SJCRH30 (cell line): ENCODE measurements at regions not wholly inside any gene's neighbourhood (a gene's known extent, or its start where the extent isn't known, plus 50 kb on each side); places are given as distances from the start of the nearest gene placed in this dataset.
A peak's percentile ranks its signal among the peaks of the same experiment; 100 is the strongest.
"Not testable (repeated sequence)": the region's sequence is repeated elsewhere in the genome, so short reads cannot be mapped to it uniquely, and the experiment has no call there.

Source experiments
- DNase-seq, 2 experiments: peaks; one replicate each; pipeline ENCODE4 v3.0.0-alpha.2; 2015 to 2020
- H3K27ac ChIP-seq: fragments of 250-450 bp; sonication (Bioruptor Pico); 2 replicates; pipeline ENCODE4 v1.5.1; 2020; ENCODE audit warnings: mild to moderate bottlenecking, moderate library complexity
- H3K27me3 ChIP-seq: fragments of 250-450 bp; sonication (Bioruptor Pico); 2 replicates; pipeline ENCODE4 v1.5.1; 2020; ENCODE audit warnings: mild to moderate bottlenecking, moderate library complexity
- H3K36me3 ChIP-seq: fragments of 250-450 bp; sonication (Bioruptor Pico); 2 replicates; pipeline ENCODE4 v1.5.1; 2020; ENCODE audit warnings: mild to moderate bottlenecking, moderate library complexity
- H3K4me1 ChIP-seq: fragments of 250-450 bp; sonication (Bioruptor Pico); 2 replicates; pipeline ENCODE4 v1.5.1; 2020; ENCODE audit warnings: mild to moderate bottlenecking, moderate library complexity
- H3K4me3 ChIP-seq: fragments of 250-450 bp; sonication (Bioruptor Pico); 2 replicates; pipeline ENCODE4 v1.5.1; 2020; ENCODE audit warnings: mild to moderate bottlenecking, moderate library complexity
- H3K9me3 ChIP-seq: fragments of 250-450 bp; sonication (Bioruptor Pico); replicated peaks from 2 replicates; pipeline ENCODE4 v1.5.1; 2020; ENCODE audit warnings: mild to moderate bottlenecking, moderate library complexity

DNA sequence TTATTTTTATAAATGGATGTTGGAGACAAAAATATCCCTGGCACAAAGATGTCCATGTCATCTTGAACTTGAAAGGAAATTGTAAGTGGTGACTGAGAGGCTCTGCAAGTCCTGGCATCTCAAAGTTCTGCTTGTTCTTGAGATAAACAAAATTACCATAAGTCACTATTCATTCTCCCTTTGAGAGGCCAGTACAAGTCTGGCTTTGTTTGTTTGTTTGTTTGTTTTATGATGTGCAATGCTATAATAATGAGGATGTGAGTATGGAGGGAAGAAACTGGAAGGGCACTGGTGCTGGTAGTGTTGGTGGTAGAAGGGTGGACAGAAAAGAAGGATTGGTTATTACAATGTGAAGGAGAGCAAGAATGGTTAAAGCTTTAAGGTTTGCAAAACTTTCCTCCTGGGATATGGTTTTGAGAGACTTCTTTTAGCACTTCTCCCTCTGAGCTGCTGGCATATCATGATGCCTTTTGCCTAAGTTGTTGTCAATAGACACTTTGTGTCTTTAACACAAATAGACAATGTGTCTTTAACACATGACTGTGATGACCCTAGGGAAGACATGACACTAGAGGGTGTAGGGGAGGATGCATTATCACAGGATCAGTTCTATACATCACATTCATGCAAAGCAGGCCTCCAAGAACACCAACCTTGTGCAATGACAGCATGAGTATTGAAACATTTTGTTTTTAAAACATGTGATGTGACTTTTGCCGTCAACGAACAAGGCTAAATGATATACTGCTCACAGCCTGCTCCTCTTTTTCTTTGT, 880.5 kb upstream of the GOT2 start:
- Histone ChIP-seq H3K27ac (no peak overlapping the region), H3K4me3 (no peak overlapping the region), H3K4me1 (no peaks in the 10 kb centered on the region), H3K9me3 (no peaks in the 10 kb centered on the region), H3K27me3 (no peaks in the 10 kb centered on the region), H3K36me3 (no peaks in the 10 kb centered on the region)
- DNase-seq: no peak

DNA sequence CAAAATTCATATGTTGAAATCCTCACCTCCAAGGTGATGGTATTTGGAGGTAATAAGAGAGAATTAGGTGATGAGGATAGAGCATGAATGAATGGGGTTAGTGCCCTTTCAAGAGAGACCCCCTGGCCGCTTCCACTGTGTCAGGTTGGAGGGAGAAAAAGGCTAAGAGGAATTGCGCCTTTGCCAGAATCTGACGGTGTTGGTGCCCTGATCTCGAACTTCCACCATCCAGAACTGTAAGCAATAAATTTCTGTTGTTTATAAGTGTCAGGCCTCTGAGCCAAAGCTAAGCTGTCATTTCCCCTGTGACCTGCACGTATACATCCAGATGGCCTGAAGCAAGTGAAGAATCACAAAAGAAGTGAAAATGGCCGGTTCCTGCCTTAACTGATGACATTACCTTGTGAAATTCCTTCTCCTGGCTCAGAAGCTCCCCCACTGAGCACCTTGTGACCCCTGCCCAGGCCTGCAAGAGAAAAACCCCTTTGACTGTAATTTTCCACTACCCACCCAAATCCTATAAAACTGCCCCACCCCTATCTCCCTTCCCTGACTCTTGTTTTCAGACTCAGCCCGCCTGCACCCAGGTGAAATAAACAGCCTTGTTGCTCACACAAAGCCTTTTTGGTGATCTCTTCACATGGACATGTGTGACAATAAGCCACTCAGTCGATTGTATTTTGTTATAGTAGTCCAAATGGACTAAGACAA, 878.9 kb upstream of the GOT2 start:
- not testable (repeated sequence) for H3K36me3 ChIP-seq, H3K27me3 ChIP-seq, H3K9me3 ChIP-seq, DNase-seq, H3K4me3 ChIP-seq, H3K4me1 ChIP-seq, H3K27ac ChIP-seq

DNA sequence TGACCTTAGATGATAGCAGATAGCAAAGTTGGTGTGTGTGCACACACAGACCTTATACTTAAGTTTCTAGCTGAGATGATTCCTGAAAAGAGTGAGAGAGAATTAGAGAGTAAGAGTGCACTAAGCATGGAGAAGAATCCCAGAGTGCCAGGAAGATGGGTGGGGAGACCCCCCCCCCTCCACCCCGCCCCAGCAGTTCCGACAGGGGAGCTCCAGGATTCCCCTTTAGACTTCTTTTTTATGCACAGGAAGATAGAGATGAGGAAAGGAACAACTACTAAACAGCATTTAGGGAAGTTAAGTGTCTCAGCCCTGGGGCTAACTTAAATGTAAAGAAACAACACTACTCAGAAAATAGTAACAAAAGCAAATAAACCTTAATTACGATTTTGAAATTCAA, 878.0 kb upstream of the GOT2 start:
- Histone ChIP-seq H3K4me3 (no peak overlapping the region), H3K9me3 (no peaks in the 10 kb centered on the region), H3K27me3 (no peaks in the 10 kb centered on the region), H3K27ac (no peak overlapping the region), H3K4me1 (no peaks in the 10 kb centered on the region), H3K36me3 (no peaks in the 10 kb centered on the region)
- no peak for DNase-seq

DNA sequence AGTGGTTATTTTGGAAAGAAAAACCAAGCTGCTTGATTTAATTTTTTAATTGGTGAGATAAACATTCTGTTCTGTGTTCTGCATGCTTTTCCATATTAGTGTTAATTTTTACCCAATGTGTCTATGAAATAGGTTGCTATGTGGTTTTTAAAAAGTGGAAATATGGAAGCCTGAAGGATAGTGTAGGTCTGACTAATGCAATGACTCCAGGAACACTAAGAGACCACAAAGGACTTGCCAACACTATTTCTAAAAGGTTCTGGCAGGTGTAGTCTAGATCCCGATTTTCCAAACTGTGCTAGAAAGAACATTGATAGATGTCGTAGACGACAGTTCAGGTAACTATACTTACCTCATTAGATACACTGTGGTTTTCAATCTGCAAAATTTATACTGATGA, 877.4 kb upstream of the GOT2 start:
- no peak overlapping the region for H3K27ac ChIP-seq
- no peaks in the 10 kb centered on the region for H3K9me3 ChIP-seq
- DNase-seq: no peak
- H3K4me3 ChIP-seq: no peak overlapping the region
- H3K4me1 ChIP-seq: no peaks in the 10 kb centered on the region
- H3K36me3 ChIP-seq: no peaks in the 10 kb centered on the region
- no peaks in the 10 kb centered on the region for H3K27me3 ChIP-seq

DNA sequence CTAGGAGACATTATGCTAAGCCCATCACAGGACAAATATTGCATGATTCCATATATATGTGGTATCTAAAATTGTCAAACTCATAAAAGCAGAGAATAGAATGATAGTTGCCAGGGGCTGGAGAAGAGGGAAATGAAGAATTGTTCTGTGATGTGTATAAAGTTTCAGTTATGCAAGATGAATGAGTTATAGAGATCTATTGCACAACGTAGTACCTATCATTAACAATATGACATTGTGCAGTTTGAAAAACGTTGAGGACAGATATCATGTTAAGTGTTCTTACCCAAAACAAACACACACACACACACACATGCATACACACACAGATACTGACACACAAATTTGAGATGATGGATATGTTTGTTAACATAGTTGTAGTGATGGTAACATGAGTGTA, 871.6 kb upstream of the GOT2 start:
- no peak overlapping the region for H3K27ac ChIP-seq
- H3K4me1 ChIP-seq: no peaks in the 10 kb centered on the region
- H3K4me3 ChIP-seq: no peak overlapping the region
- no peaks in the 10 kb centered on the region for H3K9me3 ChIP-seq
- H3K36me3 ChIP-seq: no peaks in the 10 kb centered on the region
- no peaks in the 10 kb centered on the region for H3K27me3 ChIP-seq
- DNase-seq: no peak

DNA sequence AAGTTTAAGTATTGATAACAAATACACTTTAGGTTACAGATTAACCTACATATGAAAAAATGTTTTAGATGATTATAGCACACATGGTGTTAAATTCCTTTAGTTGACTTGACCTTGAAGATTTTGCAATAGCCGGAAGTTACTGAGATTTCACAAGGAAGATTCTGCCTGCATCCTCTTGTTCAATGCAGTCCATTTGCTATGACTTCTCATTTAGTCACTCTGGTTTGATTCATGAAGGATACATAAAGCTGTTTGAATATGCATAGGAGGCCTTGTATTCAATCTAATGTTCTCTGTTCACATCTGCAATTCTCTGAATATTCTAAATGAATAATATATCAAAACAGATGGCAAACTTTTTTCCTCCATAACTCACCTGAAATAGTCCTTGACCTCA, 870.2 kb upstream of the GOT2 start:
- no peaks in the 10 kb centered on the region for H3K36me3 ChIP-seq
- H3K9me3 ChIP-seq: no peaks in the 10 kb centered on the region
- H3K4me1 ChIP-seq: no peaks in the 10 kb centered on the region
- H3K4me3 ChIP-seq: no peak overlapping the region
- DNase-seq: no peak
- H3K27ac ChIP-seq: no peak overlapping the region
- no peaks in the 10 kb centered on the region for H3K27me3 ChIP-seq

DNA sequence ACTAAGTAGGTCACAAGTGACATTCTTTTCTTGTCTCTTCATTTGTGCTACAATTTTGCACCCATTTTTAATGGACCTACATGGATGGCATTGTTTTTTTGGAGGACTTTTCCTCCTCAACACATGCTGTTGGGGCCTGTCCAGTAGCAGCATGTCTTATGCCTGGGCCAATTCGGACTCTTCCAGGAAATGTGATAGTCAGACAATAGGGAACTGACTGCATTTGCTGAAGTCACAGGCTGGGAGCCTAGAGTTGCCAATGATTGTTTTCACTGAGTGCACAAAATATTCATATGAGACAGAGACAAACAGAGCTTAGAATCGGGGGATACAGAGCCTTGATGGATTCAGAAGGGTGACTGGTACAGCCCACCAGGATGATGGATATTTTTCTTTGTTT, 867.3 kb upstream of the GOT2 start:
- H3K9me3 ChIP-seq: no peaks in the 10 kb centered on the region
- no peaks in the 10 kb centered on the region for H3K36me3 ChIP-seq
- H3K27me3 ChIP-seq: no peaks in the 10 kb centered on the region
- no peak overlapping the region for H3K4me3 ChIP-seq
- no peak overlapping the region for H3K27ac ChIP-seq
- no peak for DNase-seq
- no peaks in the 10 kb centered on the region for H3K4me1 ChIP-seq

DNA sequence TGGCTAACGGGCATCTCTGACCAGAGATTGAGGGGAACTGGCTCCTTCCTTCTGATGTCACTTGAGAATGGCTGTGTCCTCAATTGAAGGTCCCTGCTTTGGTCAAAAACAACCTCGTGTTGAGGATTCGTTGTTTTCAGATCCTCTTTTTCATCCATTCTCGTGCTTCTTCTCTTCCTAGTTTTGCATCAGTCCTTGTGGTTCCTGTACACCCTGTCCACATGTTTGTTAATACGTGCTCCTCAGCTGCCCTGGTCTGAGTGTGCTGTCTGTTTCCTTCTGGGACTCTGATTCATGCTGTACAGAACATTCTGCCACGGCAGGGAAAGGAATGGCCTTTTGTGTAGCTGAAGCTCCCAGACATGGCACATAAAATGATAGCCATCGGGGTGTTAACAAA, 863.2 kb upstream of the GOT2 start:
- no peaks in the 10 kb centered on the region for H3K27me3 ChIP-seq
- H3K27ac ChIP-seq: no peak overlapping the region
- no peaks in the 10 kb centered on the region for H3K4me1 ChIP-seq
- H3K36me3 ChIP-seq: no peaks in the 10 kb centered on the region
- no peak overlapping the region for H3K4me3 ChIP-seq
- H3K9me3 ChIP-seq: no peaks in the 10 kb centered on the region
- DNase-seq: no peak

DNA sequence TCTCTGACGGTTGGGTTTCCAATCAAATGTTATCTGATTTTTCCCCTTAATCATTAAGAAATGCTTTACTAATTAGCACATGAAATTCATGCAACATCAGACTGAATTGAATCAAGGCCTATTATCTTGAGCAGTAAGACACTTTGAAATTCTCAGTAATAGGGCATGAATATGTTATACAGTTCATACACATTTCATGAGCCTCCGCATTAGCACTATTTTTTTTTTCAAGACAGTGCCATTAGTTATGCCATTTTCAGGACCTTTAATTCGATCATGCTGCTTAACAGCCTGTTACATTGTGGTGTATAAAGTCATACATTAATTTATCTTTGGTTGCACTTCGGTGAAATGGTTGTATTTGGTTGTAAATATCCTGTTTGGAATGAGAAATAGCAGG, 862.6 kb upstream of the GOT2 start:
- no peaks in the 10 kb centered on the region for H3K27me3 ChIP-seq
- H3K4me1 ChIP-seq: no peaks in the 10 kb centered on the region
- no peaks in the 10 kb centered on the region for H3K36me3 ChIP-seq
- H3K27ac ChIP-seq: no peak overlapping the region
- H3K9me3 ChIP-seq: no peaks in the 10 kb centered on the region
- no peak for DNase-seq
- H3K4me3 ChIP-seq: no peak overlapping the region

DNA sequence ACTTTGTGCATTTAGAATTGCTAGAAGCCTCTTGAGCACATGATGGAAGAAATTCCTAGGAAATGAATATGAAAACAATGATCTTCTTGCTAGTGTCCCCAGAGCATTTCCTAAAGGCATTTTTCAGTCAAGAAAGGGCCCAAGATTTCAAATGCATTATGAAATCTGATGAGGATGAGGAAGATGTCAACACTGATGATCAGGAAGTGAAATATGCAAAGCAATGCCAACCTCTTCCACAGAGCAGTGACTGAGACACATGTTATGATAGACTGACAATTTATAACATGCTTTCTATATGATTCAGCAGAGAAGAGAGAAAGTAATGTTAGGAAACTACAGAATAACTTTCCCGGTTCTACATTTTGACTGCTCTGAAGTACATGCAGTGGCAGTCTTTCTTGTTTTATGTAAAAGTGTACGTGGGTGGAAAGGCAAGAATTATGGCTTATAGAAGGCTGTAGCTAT, 859.1 kb upstream of the GOT2 start:
- no peak overlapping the region for H3K4me3 ChIP-seq
- no peak overlapping the region for H3K27ac ChIP-seq
- no peak for DNase-seq
- H3K4me1 ChIP-seq: no peaks in the 10 kb centered on the region
- H3K36me3 ChIP-seq: no peaks in the 10 kb centered on the region
- H3K9me3 ChIP-seq: no peaks in the 10 kb centered on the region
- no peaks in the 10 kb centered on the region for H3K27me3 ChIP-seq

DNA sequence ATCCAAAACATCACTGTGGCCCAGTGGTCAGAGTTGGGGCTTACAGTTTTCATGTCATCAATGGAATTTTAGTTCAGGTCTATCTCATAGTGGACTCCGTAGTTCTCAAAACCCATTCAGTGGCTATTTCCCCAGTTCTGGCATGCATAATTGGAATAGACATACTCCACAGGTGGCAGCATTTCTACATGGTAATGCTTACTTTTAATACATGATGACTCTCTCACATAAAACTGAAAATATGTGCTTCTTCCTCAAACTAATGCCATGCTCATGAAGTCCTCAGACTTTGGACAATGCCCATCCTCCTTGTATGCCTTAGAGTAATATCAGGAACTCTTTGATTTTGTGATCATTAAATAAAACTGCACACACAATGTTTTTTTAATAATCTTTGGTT, 857.4 kb upstream of the GOT2 start:
- no peak for DNase-seq
- H3K9me3 ChIP-seq: no peaks in the 10 kb centered on the region
- H3K4me3 ChIP-seq: no peak overlapping the region
- H3K27me3 ChIP-seq: no peaks in the 10 kb centered on the region
- H3K4me1 ChIP-seq: no peaks in the 10 kb centered on the region
- no peak overlapping the region for H3K27ac ChIP-seq
- H3K36me3 ChIP-seq: no peaks in the 10 kb centered on the region

DNA sequence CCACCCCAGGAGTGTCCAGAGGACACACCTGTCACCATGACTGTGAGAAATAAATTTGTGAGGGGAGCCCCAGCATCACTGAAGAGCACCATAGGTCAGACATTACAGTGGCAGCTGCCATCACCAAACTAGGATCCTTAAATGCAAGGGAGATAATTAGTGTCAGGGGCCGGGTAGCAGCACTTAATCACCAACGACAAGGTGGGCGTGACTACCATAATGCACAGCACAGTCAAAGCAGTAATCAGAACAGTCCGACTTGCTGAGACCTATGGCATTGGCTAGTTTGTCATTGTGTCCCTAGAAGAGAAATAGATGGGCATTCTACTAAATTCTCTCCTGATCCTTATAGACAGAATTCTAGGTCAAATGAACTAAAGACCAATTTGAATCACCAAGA, 856.7 kb upstream of the GOT2 start:
- Histone ChIP-seq H3K27me3 (no peaks in the 10 kb centered on the region), H3K9me3 (no peaks in the 10 kb centered on the region), H3K36me3 (no peaks in the 10 kb centered on the region), H3K27ac (no peak overlapping the region), H3K4me1 (no peaks in the 10 kb centered on the region), H3K4me3 (no peak overlapping the region)
- DNase-seq: no peak

DNA sequence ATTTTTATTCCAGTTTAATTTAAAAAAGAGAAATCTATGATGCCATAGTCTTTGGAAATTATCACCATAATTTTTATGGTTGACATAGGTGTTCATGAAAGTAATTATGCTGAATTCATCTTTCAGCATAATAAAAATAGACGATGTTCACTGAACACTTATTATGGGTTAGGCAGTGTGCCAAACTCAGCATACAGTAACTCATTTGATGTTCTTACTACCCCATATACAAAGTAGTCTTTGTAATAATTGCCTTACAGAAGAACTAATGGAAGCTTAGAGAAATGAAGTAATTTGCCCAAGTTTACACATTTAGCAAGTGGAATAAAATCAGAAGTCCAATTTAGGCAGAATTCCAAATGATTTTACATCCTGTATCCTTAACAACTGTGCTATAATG, 852.2 kb upstream of the GOT2 start:
- peak in 1 of 2 experiments; percentile 29 for DNase-seq
- Histone ChIP-seq H3K9me3 (no peaks in the 10 kb centered on the region), H3K27ac (no peak overlapping the region)

DNA sequence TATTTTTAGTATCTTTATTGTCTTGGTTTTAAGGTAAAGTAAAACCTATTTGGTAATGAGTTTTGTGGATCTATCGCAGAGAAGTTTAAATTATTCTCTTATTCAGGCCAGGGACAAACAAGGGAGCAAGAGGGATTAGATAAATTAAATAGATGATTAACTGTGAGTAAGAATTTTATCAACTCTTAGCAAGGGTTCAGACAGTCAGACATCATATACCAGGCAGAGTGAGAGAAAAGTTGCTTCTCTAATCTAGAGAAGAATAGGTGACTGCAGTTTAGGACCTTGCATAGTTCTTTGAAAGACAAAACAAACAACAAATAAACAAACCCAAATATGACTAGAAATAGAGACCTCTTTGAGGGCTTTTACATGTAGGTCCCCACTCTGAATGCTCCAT, 840.2 kb upstream of the GOT2 start:
- Histone ChIP-seq H3K36me3 (no peaks in the 10 kb centered on the region), H3K27ac (peak overlapping the region; percentile 34), H3K9me3 (no peaks in the 10 kb centered on the region), H3K27me3 (no peaks in the 10 kb centered on the region), H3K4me1 (peaks cover 5% of the 10 kb centered on the region; the same call in 1 of the 2 replicates), H3K4me3 (no peak overlapping the region)
- DNase-seq: no peak

More for the DNA sequence above, 852.2 kb upstream of the GOT2 start:
- H3K4me1 ChIP-seq: no peaks in the 10 kb centered on the region
- H3K36me3 ChIP-seq: no peaks in the 10 kb centered on the region
- no peaks in the 10 kb centered on the region for H3K27me3 ChIP-seq
- no peak overlapping the region for H3K4me3 ChIP-seq

DNA sequence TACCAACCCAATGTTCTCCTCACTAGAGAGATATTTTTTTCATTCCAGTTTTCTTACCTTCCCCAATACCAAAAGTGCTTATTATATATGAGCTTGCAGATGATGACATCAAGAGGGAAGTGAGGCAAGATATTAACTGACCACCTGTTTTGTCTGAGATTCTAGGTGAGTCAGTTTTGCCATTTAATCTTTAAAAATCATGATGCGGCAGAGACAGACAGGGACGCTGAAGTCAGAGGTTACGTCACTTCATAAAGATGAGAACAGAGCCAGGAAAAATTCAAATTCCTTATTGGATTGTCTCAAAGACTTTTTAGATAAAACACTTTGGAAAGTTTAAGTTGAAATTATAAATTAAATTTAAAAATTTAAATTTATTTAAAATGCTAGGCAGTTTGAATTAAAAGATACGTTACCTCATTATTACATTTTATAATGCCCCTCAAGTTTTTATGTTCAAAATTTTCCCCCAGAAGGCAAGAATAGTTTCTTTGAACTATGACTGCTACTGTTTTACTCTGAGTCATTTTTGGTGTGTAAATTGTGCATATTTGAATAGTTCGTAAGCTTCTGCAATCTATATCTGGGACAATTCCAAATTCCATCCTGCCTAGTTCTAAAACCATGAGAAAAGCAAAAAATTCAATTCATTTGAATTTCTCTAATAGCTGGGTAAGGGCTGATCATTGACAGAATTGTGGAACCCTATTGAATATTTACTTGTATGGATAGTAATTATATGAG, 839.6 kb upstream of the GOT2 start:
- no peak for DNase-seq
- H3K36me3 ChIP-seq: no peaks in the 10 kb centered on the region
- H3K4me3 ChIP-seq: no peak overlapping the region
- H3K9me3 ChIP-seq: no peaks in the 10 kb centered on the region
- peak overlapping the region; percentile 34 for H3K27ac ChIP-seq
- H3K27me3 ChIP-seq: no peaks in the 10 kb centered on the region
- peaks cover 5% of the 10 kb centered on the region; the same call in 1 of the 2 replicates for H3K4me1 ChIP-seq
